ENCODE measurements at regions not wholly inside any gene's neighbourhood (a gene's known extent, or its start where the extent isn't known, plus 50 kb on each side); places are given as distances from the start of the nearest gene placed in this dataset.

- DNase-seq (ENCODE audit: low read depth), result no peak
Observed at GRCh38 chr6:24031496-24031895, 94.5 kb upstream of the NRSN1 start.

- DNase-seq (ENCODE audit: low read depth), result no peak
Observed at GRCh38 chr6:24032896-24033688, 92.9 kb upstream of the NRSN1 start.

- DNase-seq (ENCODE audit: low read depth), result no peak
Observed at GRCh38 chr6:24043848-24044247, 82.2 kb upstream of the NRSN1 start.

- DNase-seq (ENCODE audit: low read depth), result no peak
Observed at GRCh38 chr6:24051942-24052589, 73.9 kb upstream of the NRSN1 start.

GRCh38 chr6:24052590-24052961 lies 73.4 kb upstream of the NRSN1 start:
- DNase-seq (ENCODE audit: low read depth), result no peak

GRCh38 chr6:24053057-24053456 lies 73.0 kb upstream of the NRSN1 start:
- DNase-seq (ENCODE audit: low read depth), result no peak

GRCh38 chr6:24054388-24054787 lies 71.6 kb upstream of the NRSN1 start:
- DNase-seq (ENCODE audit: low read depth), result no peak

- no peak for DNase-seq (ENCODE audit: low read depth)
Observed at GRCh38 chr6:24056567-24056966, 69.4 kb upstream of the NRSN1 start.

- DNase-seq (ENCODE audit: low read depth), result no peak
Observed at GRCh38 chr6:24057030-24057429, 69.0 kb upstream of the NRSN1 start.

GRCh38 chr6:24060982-24061754 lies 64.8 kb upstream of the NRSN1 start:
- DNase-seq (ENCODE audit: low read depth), result no peak

- no peak for DNase-seq (ENCODE audit: low read depth)
Observed at GRCh38 chr6:24064106-24064505, 61.9 kb upstream of the NRSN1 start.

GRCh38 chr6:24064832-24065231 lies 61.2 kb upstream of the NRSN1 start:
- DNase-seq (ENCODE audit: low read depth), result no peak

- no peak for DNase-seq (ENCODE audit: low read depth)
Observed at GRCh38 chr6:24069526-24069925, 56.5 kb upstream of the NRSN1 start.

- no peak for DNase-seq (ENCODE audit: low read depth)
Observed at GRCh38 chr6:24072038-24072746, 53.8 kb upstream of the NRSN1 start.

- DNase-seq (ENCODE audit: low read depth), result no peak
Observed at GRCh38 chr6:24076011-24076410, 50.0 kb upstream of the NRSN1 start.
